Fibroblast of skin of right quadriceps (primary cell): ENCODE measurements at regions not wholly inside any gene's neighbourhood (a gene's known extent, or its start where the extent isn't known, plus 50 kb on each side); places are given as distances from the start of the nearest gene placed in this dataset.
A peak's percentile ranks its signal among the peaks of the same experiment; 100 is the strongest.
"Not testable (repeated sequence)": the region's sequence is repeated elsewhere in the genome, so short reads cannot be mapped to it uniquely, and the experiment has no call there.

Experiments
- DNase-seq: peaks from one replicate; pipeline ENCODE4 v3.0.0-alpha.2; 2013

DNA sequence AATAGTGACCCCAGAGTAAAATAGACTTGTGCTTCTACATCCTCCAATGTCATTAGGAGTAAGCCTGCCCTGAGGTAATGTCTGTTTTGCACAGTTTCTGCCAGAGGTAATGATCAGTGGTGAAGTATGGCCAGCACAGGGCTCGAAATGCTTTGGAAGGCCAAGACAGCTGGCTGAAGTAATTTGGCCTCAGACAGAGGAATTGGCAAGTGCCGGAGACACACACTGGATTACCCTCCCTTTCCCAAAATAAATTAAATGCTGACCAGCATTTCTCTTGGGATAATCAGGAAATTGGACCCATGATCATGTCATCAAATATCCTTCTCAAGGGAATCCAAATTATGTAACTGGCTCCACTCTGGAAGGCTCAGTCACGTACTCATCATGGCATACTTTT, 379.0 kb upstream of the CHST9 start:
- DNase-seq = no peak

DNA sequence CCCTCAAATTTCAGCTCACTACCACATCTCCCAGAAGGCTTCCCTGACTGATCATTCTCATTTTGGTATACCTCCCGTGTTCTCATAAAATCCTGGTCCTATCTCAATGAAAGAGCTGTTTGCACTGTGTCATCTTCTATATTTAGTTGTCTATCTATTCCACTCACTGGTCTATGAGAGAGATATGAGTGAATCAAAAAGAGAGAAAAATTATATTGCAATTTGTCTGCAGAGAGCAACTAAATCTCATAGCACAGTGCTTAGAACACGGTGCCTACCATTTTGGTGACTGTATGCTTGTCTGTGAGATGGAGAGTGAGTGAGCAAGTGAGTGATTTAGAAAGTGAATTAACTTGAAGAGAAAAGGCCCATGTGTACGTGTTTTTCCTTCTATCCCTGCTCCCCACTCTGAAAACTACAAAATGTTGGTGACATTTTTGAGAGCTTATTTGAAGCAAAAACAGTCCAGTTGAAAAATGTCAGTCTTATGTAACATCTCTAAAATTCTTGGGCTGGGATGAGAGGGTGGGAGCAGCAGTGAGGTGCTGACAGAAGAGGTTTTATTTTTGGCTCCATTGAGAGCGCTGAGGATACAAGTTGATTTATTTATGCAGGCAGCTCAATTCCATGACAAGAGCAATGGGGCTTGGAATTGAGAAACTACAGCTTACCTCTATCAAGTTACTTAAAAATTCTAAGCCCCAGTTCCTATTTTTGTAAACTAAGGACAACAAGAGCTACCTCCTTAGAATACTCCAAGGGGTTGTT, 373.5 kb upstream of the CHST9 start:
- no peak for DNase-seq

DNA sequence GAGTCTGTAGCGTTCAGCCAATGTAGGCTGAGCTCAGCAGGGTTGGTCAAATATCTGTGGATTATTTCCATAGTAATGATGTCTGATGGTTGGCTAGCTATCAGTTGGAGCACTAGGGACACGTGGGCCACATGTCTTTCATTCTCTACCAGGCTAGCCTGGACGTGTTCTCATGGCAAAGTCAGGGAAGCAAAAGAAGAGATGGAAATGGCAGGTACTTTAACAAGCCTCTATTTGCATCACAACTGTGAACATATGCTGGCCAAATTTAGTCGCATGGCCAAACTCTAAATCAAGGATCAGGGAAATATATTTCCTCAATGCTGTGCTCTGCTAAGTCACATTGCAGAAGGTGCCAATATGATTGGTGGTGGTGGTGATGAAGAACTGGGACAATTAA, 371.6 kb upstream of the CHST9 start:
- DNase-seq = no peak

DNA sequence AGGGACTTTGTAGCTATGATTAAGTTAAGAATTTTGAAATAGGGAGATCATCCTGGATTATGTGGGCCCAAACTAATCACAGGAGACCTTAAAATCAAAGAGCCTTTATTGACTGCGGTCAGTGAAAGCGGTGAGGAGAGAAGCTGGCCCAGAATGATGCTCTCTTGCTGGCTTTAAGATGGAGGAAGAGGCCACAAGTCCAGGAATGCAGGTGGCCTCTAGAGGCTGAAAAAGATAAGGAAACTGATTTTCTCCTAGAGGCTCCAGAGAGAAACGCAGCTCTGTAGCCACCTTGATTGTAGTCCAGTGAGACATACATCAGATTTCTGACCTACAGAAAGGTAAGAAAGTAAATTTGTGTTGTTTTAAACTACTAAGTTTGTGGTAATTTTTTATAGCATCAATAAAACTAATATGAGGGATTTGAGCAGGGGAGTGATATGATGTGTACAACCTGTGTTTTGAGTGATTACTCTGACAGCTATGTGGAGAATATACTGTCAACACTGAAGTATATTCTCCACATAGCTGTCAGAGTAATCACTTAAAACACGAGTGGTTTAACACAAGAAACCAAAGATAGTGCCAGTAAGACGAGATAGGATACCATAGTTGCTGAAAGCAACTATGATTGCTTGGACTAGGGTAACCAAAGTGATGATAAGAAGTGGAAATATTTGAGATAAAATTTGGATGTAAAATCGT, 364.4 kb upstream of the CHST9 start:
- no peak for DNase-seq

DNA sequence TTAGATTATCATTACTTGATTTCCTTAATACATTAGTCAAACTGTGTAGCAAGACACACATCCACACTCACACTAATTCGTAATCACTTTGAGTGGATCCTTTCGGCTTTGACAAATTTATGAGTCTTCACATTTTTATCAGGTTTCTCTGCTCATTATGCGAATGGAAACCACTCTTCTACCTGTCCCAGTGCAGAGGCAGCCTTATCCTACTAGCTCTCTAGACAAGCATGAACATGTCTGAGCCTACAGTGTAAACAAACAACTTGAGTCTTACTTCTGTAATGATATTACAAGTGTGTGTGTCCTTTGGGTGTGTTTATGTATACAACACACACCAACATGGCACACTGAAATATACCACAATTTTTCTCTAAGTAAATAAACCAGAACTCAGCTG, 361.9 kb upstream of the CHST9 start:
- no peak for DNase-seq

DNA sequence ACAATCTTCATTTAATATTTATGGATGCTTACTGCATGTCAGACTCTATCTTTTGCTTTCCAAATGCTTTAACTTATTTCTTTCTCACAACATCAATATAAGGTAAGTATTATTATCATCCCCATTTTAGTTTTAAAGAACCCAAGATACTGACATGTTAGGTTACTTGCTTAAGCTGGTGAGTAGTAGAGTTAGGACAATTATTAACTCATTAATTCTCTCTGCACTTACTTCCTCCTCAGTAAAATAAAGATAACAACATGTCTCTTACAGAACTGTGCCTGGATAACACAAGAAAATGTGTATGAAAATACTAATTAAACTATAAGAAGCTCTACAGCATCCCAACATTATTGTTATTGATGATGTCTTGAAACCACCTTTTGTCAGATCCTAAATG, 359.1 kb upstream of the CHST9 start:
- no peak for DNase-seq

DNA sequence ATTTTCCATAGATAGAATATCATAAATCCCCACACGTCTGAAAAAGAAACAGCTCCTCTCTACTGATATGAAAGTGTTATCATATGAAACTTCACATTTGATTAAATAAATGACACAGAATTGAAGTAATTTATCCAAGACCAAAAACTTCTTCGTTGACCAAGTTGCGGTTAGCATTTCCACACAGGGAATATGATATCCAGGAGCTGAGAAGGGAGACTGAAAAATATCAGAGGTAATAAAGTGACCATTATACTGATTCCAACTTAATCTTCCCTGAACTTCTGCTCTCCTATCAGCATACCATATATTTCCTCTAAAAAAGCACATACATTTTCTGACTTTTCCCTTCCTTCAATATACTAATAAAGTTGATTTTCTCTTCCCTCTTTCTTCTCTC, 356.2 kb upstream of the CHST9 start:
- DNase-seq = no peak

DNA sequence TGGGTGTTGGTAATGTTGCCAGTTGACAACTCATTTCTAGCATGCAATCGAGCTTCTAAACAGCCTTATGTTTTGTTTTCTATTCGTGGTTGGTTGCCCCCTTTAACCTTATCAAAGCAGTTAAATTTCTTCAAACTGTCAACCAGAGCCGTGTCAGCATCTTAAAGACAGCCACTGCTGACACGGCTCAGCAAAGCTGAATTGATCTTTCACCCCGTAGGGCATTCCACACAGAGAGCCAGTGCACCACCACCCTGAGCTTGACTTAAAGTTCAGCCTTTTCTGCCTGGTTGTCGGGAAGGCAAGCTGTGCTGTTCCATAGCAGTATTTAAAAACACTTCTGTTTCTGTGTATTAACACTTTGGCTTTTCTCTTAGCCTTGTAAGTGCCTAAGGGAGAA, 355.0 kb upstream of the CHST9 start:
- DNase-seq = no peak

DNA sequence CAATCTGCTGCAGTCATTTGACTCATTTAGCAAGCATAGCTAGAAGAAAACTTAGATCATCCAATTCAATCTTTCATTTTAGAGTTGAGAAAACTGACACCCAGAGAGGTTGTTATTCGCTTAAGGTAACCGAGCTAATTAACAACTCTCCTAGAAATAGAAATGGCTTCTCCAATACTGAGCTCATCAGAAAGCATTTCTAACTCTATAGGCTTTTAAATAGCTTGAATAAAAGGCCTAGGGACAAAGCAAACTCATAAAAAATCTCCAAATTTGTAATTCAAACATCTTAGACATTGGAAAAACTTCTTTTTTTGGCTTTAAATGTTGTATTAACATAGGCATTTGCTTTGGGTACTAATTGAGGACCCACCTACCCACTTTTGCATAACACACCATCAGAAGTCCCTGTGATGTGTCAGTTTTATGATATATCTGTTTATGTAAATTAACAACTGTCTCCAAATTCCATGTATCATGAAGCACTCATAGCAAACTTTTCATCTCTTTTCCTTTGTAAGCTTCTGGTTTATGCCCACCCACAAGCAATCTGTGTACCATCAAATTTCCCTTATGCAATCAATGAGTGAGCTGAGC, 343.9 kb upstream of the CHST9 start:
- DNase-seq = no peak

DNA sequence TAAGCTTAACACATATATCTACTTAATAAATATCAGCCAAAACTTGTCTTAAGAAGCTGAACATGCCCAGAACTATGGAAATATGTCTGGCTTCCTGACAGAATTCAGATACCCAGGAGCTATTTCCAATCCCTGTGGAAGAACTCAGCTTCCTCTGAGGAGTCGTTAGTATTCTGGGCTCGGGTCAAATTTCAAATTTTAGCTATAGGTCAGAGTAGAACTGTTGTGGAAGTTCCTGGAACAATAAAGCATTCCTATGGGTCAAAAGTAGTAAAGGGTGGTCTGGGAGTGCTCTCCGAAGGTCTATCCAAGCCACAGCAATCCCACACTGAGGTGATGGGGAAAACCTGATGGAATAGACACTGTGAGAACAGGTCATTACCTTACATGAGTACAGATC, 342.7 kb upstream of the CHST9 start:
- no peak for DNase-seq

DNA sequence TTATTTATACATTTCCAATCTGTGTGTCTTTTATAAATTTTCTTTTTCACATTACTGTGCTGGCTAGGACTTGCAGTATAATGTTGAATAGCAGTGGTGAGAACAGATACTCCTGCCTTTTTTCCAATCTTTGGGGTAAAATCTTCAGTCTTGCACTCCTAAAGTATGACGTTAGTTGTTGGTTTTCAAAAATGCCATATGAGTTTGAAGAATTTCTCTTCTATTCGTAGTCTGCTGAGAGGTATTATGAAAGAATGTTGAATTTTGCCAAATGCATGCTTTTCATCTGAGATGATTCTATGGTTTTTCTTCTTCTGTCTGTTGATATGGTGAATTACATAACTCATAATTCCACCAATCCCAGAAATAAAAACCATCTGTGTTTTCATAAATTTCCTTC, 335.3 kb upstream of the CHST9 start:
- peak; percentile 14 for DNase-seq

DNA sequence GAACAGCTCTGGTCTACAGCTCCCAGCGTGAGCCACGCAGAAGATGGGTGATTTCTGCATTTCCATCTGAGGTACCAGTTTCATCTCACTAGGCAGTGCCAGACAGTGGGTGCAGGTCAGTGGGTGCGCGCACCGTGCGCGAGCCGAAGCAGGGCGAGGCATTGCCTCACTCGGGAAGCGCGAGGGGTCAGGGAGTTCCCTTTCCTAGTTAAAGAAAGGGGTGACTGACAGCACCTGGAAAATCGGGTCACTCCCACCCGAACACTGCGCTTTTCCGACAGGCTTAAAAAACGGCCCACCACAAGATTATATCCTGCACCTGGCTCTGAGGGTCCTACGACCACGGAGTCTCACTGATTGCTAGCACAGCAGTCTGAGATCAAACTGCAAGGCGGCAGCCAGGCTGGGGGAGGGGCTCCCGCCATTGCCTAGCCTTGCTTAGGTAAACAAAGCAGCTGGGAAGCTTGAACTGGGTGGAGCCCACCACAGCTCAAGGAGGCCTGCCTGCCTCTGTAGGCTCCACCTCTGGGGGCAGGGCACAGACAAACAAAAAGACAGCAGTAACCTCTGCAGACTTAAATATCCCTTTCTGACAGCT, 325.0 kb upstream of the CHST9 start:
- DNase-seq = not testable (repeated sequence)

DNA sequence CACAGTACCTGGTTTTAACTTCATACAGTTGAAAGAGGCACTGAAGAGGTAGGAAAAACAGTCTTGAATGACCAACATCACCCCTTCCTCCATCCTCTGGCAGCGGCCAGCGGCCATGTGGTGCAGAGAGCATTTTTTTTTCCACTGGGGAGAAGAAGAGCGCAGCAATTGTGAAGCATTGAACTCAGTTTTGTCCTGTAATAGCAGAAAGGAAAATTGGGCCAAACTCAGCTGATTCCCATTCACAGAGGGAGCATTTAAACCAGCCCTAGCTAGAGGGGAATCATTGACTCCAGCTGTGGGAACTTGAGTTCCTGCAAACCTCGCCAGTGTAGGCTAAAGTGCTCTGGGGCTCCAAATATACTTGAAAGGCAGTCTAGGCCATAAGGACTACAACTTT, 316.6 kb upstream of the CHST9 start:
- DNase-seq = no peak

DNA sequence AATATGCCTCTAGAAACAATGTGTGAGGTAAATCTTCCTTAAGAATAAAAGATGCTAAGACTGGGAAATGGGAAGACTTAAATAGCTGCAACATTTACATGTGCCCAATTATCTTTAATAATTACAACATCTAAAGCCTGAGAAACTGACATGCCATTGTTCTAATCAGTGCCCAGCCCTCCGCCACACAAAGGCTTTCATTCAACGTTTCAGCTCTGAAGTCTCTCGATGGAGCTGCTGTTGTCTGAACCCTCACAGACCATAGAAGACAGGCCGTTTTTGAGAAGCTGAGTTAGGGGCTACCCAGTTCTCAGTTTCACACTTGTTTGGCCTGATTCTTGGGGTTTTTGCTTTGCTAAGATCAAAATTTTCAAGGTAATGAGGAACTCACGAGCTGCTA, 315.4 kb upstream of the CHST9 start:
- DNase-seq = no peak

DNA sequence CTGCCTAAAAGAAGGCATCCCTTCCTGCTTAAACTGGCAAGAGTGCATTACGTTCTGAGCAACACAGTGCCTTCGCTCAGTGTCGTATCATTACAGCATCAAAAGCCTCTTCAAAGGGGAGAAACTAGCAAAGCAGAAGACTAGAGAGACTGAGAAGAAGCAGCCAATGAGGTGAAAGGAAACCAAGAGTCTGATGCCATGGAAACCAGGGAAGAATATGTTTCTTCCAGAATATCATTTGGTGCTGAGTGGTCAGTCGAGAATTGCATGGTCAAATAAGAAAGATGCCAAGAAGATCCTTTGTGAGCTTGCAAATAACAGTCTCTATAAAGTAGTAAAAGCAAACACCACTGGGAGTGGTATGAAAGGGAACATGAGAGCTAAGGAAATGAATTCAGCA, 312.1 kb upstream of the CHST9 start:
- no peak for DNase-seq

DNA sequence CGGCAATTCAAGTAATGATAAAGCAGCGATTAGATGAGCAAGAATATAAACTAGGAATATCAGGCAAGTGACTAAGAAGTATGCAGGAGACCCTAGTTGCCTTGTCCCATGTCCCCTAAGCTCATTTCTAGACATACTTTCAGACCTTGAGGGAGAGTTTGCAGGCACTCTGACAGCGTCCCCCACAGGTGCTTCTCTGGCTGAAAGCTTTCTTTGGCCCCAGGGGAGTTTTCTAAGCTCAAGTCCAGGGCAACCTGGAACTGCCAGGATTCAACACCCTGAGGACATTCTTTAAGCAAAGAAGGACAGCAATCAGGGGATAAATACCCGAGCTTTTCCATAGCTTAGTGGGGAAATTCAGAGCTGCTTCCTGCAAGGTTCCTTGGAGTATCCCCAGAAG, 308.1 kb upstream of the CHST9 start:
- DNase-seq = no peak

DNA sequence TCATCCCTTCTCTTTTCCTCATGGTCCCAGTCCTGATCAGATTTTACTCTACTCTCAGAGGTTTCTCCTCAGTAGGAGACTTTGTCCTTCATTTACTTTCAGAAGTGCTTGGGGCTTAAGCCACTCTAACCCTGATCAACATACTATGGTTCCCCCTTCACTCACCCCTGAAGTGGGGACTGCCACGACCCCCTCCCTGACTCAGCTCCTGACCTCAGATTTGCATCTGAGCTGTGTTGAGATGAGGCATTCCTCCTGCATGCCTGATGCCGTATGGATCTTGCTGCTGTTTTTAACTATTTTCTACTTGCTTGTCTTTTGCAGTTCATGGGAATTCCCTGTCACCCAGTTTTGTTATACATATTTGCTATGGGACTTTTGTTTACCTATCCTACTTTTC, 306.7 kb upstream of the CHST9 start:
- no peak for DNase-seq

DNA sequence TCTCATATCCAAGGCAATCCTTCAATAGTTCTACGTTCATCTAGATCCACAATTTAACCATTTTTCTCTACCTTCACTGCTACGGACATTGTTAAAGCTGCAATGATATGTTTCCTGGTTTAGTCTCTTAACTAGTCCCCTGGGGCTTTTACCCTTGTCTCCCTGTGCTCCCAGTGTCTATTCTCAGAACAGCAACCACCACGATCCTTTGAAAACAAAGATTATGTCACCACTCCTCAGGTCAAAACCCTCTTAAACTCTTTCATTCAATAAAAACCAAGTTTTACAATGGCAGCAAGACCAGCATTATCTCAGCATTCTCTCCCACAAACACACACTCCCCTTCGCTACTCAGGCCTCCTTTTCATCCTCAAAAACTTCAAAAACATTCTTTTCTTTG, 298.2 kb upstream of the CHST9 start:
- DNase-seq = no peak

DNA sequence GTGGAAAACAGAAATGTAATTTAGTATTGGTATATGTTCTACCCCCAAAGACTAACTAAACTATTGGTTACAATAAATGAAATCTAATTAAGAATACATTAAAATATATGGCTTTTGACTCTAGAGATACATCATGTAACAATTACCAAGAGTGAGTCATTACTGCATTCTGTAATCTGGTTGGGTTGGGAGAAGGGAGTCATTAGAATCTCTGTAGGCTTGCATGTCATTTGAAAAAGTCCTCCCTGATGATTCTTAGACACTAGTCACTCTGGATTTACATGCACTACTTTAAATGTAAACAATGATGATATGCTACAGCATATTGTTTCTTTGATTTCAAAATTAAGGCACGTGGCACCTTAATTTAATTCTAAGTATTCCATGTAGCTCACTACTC, 293.4 kb upstream of the CHST9 start:
- DNase-seq = no peak

DNA sequence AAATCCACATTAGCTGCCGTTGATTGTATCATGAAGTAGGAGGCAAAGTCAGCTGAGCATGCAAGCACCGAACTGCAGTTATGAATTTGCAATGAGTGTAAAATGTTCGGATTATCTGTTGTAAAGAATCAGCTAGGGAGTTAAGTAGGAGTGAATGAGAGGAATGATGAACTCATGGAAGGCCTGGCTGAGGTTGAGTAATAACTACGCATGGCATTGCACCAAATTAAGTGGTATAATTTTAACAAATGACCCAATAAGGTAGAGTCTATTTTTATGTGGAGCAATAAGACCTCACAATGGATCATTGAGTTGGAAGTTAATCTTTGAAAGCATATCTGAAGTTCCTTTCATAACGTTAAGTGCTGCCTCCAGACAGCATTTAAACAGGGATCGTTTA, 288.2 kb upstream of the CHST9 start:
- DNase-seq = no peak

DNA sequence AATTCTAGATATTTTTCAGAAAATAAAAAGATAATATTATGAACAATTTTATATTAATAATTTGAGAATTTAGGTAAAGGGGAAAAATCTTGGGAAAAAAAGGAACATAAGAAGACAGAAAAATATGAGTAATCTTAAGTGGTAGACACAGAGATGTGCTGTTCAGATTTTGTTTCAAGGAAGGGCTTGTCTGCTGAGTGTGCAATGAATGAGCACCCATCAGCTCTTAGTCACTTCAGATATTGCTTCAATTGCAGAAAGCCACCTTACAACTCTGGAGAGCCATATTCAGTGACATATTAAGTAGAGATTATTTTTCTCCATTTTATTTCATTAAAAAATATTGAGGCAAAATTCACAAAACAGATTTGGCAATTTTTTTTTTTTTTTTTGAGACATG, 282.0 kb upstream of the CHST9 start:
- no peak for DNase-seq

DNA sequence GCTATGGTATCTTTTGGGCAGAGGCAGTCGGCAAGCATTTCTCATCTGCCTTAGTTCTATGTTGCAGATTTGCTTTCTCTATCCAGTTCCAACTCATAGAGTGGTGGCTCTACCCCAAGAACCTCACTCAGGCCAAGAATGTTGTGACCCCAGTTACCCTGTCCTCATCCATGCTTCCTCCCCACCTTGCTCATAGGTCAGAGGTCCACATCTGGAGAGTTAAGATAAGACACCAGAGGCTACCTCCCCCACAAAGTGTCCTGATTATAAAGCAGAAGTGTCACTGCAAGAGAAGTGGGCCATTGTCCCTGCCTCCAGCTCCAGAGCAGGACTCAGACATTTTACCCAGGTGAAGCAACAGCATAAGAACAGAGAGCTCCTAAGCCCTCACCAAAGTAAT, 276.8 kb upstream of the CHST9 start:
- no peak for DNase-seq

DNA sequence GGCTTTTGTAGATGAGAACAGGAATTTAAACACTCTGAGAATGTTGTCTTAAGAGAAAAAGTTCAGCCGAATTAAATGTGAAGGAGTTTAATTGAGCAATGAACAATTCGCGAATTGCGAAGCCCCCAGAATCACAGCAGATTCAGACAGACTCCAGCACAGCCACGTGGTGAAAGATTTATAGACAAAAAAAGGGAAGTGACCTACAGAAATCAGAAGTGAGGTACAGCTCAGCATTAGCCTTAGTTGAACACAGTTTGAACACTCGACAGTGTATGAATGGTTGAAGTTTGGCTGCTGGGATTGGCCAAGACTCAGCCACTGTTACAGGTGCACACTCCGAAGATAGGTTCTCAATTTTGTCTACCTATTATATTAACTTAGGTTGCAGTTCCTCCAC, 264.0 kb upstream of the CHST9 start:
- DNase-seq = no peak

DNA sequence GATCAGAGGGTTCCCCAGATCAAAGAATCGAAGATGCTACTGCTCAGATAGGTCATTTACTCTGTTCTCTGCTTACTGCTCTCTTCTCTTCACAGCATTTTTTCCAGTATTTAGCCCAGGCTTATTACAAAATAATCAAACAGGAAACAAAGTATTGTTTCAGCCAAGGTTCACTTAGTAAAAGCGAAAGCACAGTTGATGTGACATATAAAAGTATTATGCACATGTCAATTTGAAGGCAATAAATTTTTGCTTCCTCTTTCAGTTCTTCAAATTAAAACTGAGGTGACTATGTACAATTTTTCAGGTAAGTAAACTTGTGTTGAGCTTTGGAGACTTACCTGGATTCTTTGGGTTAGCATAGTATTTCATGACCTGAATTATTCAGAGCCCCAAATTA, 262.8 kb upstream of the CHST9 start:
- DNase-seq = no peak
